ENCODE measurements at regions not wholly inside any gene's neighbourhood (a gene's known extent, or its start where the extent isn't known, plus 50 kb on each side); places are given as distances from the start of the nearest gene placed in this dataset.

- TF ChIP-seq ZKSCAN1 (IDR thresholded peaks at IDR 0.05; ENCODE audit: low read depth, low read length) (no peak), CEBPZ (IDR thresholded peaks at IDR 0.05; ENCODE audit: borderline replicate concordance, low read depth, low read length) (no peak)
These were observed 631.7 kb upstream of the MGMT start for GRCh38 chr10:128835361-128835760.

Measured in K562 (cell line).